Ovary (tissue), 7 donors: ENCODE measurements at regions not wholly inside any gene's neighbourhood (a gene's known extent, or its start where the extent isn't known, plus 50 kb on each side); places are given as distances from the start of the nearest gene placed in this dataset.

Source experiments
- DNase-seq, 5 donors: peaks; one replicate each; pipeline ENCODE4 v3.0.0-alpha.2; 2019 to 2020
- H3K27ac ChIP-seq, 2 donors: fragments of 200-600 bp; one replicate each; pipeline versions ENCODE4 v1.5.1 to v1.8.0; 2019 to 2022
- H3K27me3 ChIP-seq: fragments of 200-600 bp; one replicate; pipeline ENCODE4 v1.8.0; 2022
- H3K36me3 ChIP-seq: fragments of 200-600 bp; sonication (generic); one replicate; pipeline ENCODE4 v1.5.1; 2019
- H3K4me1 ChIP-seq: one replicate; pipeline ENCODE4 v1.8.1; 2013; ENCODE audit warnings: mild to moderate bottlenecking, moderate library complexity; ENCODE audit not compliant: insufficient read depth
- H3K4me3 ChIP-seq: fragments of 200-600 bp; sonication (generic); one replicate; pipeline ENCODE4 v1.5.1; 2017
- H3K9me3 ChIP-seq, 2 donors: fragments of 200-600 bp in 1 of 2; sonication (generic) in 1 of 2; one replicate each; pipeline versions ENCODE4 v1.5.1 to v1.8.1; 2013 to 2019; ENCODE audit warnings: mild to moderate bottlenecking in 1 of 2, moderate library complexity in 1 of 2
- CTCF ChIP-seq, 3 donors: fragments of 450-650 bp in 2 of 3; fragments of 200-600 bp in 1 of 3; IDR thresholded peaks; one replicate each; pipeline versions ENCODE4 v1.5.1 to v1.8.0; 2016 to 2022; ENCODE audit warnings: antibody characterized with exemption in 3 of 3, mild to moderate bottlenecking in 1 of 3
- EP300 ChIP-seq: sonication (generic); formaldehyde crosslinking; IDR thresholded peaks from one replicate; pipeline ENCODE4 v1.6.1; 2017; ENCODE audit warnings: antibody characterized with exemption
- POLR2A ChIP-seq: fragments of 450-650 bp; IDR thresholded peaks from one replicate; pipeline ENCODE4 v1.6.1; 2017; ENCODE audit warnings: antibody characterized with exemption, mild to moderate bottlenecking, moderate library complexity
- WGBS, 3 donors: extraction: QIAGEN DNeasy Blood & Tissue Kit in 1 of 3; methylation state at CpG; one replicate each; pipeline versions ENCODE4 v1.1.5 to v1.1.7; 2013 to 2017; 5-methylcytosine and 5-hydroxymethylcytosine counted together
- intact Hi-C, 4 donors: fragments of 100-400 bp; cut with DNase I; formaldehyde crosslinking; loops; one replicate each; pipeline versions ENCODE4 v1.11.0 to v1.15.1; 2022 to 2023
- donor health status: DM: no; HTN: no; CAD: no; lungs with moderate emphysema.
- donor health status: DM: no; HTN: no; CAD: no.
- donor health status: Bipolar disorder and iron deficiency.
- donor health status: DM: no; HTN: no; CAD: no.
- donor health status: DM: yes; HTN: yes; CAD: no.

- Histone ChIP-seq H3K4me1 (peaks cover 1% of the 10 kb centered on the region), H3K9me3 (no peaks in the 10 kb centered on the region), H3K4me3 (no peak overlapping the region), H3K36me3 (no peaks in the 10 kb centered on the region), H3K27me3 (no peaks in the 10 kb centered on the region), H3K27ac (no peak overlapping the region)
- WGBS, 3 donors: 51 to 74% (median 55%) methylated on average over 4 of the region's 4 CpGs
- intact Hi-C loops: no loop called here
- DNase-seq: no peak
- no peak for TF ChIP-seq CTCF (IDR thresholded peaks at IDR 0.05)
- TF ChIP-seq EP300: no peak
- no peak for TF ChIP-seq POLR2A
Measured at GRCh38 chrX:69258893-69259292, 93.6 kb upstream of the PJA1 start.

- no peaks in the 10 kb centered on the region for H3K27me3 ChIP-seq
- 68 to 77% (median 76%) methylated on average over 5 of the region's 5 CpGs for WGBS, 3 donors
- TF ChIP-seq POLR2A (no peak), CTCF (IDR thresholded peaks at IDR 0.05) (no peak), EP300 (no peak)
Measured at GRCh38 chrX:69257499-69258127, 92.4 kb upstream of the PJA1 start.

GRCh38 chrX:69256291-69256565 is 91.0 kb upstream of the PJA1 start:
- Histone ChIP-seq H3K4me1 (peaks cover 1% of the 10 kb centered on the region), H3K27me3 (no peaks in the 10 kb centered on the region), H3K36me3 (no peaks in the 10 kb centered on the region), H3K4me3 (no peak overlapping the region), H3K9me3 (no peaks in the 10 kb centered on the region), H3K27ac (no peak overlapping the region)
- TF ChIP-seq CTCF (IDR thresholded peaks at IDR 0.05) (no peak), POLR2A (no peak), EP300 (no peak)
- intact Hi-C loops: no loop called here
- DNase-seq: peak in 2 of 5 donors; percentile 31 to 33

More at GRCh38 chrX:69257499-69258127, 92.4 kb upstream of the PJA1 start:
- no peak overlapping the region for H3K4me3 ChIP-seq
- peaks cover 1% of the 10 kb centered on the region for H3K4me1 ChIP-seq
- no peaks in the 10 kb centered on the region for H3K36me3 ChIP-seq
- no peak overlapping the region for H3K27ac ChIP-seq
- H3K9me3 ChIP-seq: no peaks in the 10 kb centered on the region
- DNase-seq: no peak
- intact Hi-C loops: no loop called here

GRCh38 chrX:69255441-69256290 is 90.4 kb upstream of the PJA1 start:
- TF ChIP-seq POLR2A (no peak), CTCF (IDR thresholded peaks at IDR 0.05) (no peak), EP300 (no peak)
- 64 to 68% (median 65%) methylated on average over 11 of the region's 11 CpGs for whole genome bisulfite sequencing, 3 donors

More at GRCh38 chrX:69255441-69256290, 90.4 kb upstream of the PJA1 start:
- Histone ChIP-seq H3K4me1 (peaks cover 1% of the 10 kb centered on the region), H3K36me3 (no peaks in the 10 kb centered on the region), H3K27ac (no peak overlapping the region), H3K9me3 (no peaks in the 10 kb centered on the region), H3K4me3 (no peak overlapping the region), H3K27me3 (no peaks in the 10 kb centered on the region)
- DNase-seq: no peak
- intact Hi-C loops: no loop called here
